RPMI8226 (cell line): ENCODE measurements at regions not wholly inside any gene's neighbourhood (a gene's known extent, or its start where the extent isn't known, plus 50 kb on each side); places are given as distances from the start of the nearest gene placed in this dataset.
"Not testable (repeated sequence)": the region's sequence is repeated elsewhere in the genome, so short reads cannot be mapped to it uniquely, and the experiment has no call there.

ENCODE experiments used
- DNase-seq: peaks from one replicate; pipeline ENCODE4 v3.0.0-alpha.2; 2015

- DNase-seq = no peak
Measured at GRCh38 chr14:87813686-87814085, 179.3 kb downstream of the GALC start.

DNA sequence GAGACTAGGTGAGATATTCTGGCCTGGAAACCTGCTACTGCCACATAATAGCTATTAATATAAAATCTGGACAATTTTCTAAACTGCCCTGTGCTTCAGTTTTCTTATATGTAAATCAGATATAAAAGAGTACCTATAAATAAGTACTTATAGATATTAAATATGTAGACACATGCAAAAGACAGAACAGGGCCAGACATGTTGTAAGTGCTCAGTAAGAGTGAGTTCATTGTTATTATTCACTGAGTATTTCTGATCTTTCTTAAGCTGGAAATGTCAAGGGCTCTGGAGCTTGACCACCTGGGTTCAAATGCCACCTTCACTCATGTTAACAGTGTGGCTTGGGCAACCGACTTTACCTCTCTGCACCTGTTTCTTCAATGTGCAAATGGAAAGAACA, 179.8 kb downstream of the GALC start:
- no peak for DNase-seq

DNA sequence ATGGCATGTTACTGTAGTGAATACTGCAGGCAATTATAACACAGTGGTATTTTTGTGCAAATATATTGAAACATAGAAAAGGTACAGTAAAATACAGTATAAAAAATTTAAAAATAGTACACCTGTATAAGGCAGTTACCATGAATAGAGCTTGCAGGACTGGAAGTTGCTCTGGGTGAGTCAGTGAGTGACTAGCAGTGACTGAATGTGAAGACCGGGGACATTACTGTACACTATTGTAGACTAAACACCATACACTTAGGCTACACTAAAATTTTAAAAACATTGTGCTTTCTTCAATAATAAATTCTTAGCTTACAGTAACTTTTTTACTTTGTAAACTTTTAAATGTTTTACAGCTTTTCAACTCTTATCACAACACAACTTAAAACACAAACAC, 181.7 kb downstream of the GALC start:
- DNase-seq = no peak

DNA sequence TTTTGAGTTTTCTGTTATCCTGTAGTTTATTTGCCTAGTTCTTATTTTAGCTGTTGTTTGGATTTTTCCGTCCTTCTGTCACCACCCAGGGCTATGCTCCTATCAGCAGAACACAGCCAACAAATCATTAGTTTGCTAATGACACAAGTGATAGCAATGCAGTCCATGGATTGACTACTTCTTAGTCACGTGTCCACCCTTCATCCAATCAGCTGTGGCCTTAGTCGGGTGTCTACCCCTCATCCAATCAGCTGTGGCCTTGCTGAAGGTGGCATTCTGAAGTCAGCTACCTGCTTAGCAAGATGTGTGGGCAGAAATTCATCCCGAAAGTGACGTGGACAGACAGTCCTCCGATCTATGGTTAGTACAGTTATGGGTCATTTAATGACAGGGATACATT, 182.3 kb downstream of the GALC start:
- DNase-seq = no peak

- no peak for DNase-seq
Measured at GRCh38 chr14:87809261-87809660, 183.7 kb downstream of the GALC start.

- DNase-seq = peak; percentile 26
Measured at GRCh38 chr14:87805315-87805723, 187.7 kb downstream of the GALC start.

- no peak for DNase-seq
Measured at GRCh38 chr14:87800216-87800615, 192.8 kb downstream of the GALC start.

GRCh38 chr14:87799400-87799799, 193.6 kb downstream of the GALC start:
- no peak for DNase-seq

DNA sequence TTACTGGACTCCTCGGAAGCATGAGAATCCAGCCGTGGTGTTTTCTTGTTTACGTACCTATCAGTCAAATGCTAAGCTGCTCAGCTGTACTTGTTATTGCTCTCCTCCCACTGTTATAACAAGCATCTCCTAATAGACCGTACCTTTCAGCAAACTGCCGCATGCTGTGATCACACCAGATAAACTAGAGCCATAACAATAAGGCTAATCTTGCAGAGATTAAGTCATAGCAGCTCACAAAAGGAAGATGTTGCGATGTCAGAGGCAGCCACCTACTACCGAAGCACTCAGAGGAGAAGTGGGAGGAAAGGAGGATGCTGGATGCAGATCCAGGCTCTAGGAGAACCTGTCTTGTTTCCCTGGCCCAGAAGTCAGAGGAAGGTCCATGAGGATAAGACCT, 196.0 kb downstream of the GALC start:
- no peak for DNase-seq

- DNase-seq = no peak
Measured at GRCh38 chr14:87794561-87794960, 198.4 kb downstream of the GALC start.

DNA sequence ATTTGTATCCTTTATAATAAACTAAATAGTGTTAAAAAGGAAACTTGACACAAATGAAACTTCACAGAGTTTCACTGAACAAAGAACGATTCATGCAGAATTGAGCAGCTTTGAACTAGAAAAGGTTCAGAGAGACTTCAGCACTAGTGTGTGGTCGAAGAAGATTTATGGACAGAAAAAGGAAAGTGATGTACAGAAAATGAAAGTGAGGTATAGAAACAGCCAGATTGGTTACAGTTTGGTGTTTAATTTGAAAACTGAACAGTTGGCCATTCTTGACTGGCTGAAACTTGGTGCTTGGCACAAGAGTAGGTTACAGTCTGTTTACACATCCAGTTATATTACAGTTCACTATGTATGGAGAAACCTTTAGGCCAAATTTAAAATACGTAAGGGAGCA, 207.1 kb downstream of the GALC start:
- DNase-seq = no peak

DNA sequence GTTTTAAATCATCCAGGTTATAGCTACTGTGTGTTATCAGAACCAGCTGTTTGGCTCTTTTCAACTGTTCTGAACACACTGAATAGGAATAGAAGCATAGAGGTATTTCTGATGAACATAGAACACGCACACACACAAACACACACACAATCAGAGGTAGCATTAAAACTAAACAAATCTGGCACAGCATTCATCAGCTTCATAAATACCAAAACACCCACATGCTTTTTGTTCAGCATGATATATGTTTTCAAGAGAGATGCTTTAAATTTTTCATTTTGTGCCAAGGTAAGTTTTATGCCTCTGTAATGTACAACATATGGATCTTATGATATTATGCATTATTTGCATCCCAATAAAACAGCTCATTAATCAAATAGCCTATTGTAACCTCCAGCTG, 208.6 kb downstream of the GALC start:
- DNase-seq = no peak

GRCh38 chr14:87783071-87783470, 209.9 kb downstream of the GALC start:
- DNase-seq = no peak

- DNase-seq = no peak
Measured at GRCh38 chr14:87772854-87773253, 220.1 kb downstream of the GALC start.

DNA sequence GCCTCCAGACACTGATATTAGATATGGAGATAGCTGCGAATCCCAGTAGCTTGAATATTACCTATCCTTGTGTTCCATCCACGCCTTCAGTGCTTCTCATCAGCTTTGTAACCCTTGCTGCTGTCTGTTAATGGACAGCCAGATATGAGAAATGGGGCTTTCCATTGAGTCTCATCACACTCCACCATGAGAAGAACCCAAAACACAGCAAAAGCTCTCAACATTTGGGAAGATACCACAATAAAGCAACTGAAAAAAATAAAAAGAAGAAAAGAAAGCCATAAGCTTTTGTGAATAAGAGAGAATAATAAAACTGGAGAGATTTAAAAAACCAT, 225.4 kb downstream of the GALC start:
- no peak for DNase-seq

DNA sequence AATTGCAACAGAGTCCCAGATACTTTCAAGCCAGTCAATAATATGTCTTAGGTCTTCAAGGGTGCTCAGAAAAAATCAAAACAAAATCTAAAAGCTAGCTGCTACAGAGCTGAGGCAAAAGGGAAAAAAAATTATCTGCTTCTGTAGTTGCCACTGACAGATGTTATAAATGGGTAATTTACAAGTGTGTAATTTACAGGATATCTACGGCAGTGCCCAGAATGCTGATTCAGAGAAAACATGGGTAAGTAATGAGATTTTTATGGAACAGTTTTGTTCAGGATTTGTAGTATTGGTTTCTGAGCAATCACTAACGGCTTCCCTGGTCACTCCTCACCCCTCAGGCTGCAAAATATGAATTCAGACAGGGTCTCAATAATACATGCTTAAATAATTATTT, 234.1 kb downstream of the GALC start:
- DNase-seq = no peak

GRCh38 chr14:87756661-87757060, 236.3 kb downstream of the GALC start:
- no peak for DNase-seq

GRCh38 chr14:87754520-87755223, 238.3 kb downstream of the GALC start:
- DNase-seq = no peak

DNA sequence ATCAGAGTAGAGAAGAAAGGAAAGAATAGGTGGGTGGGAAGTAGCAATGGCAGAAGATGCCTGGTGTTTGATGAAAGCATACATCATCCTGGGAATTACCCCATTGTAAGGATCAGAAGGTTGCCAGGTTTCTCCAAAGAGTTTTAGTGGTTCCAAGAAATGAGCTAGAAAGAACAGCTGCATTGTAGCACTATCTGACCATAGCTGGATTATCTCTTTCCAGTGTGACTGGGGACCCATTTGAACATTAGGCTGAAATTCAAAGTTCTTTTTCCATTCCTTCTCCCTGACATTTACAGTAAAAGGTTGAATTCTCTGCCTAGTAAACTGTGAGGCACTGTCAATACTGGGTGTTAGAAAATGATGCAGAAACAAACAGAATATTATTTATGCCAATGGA, 244.4 kb downstream of the GALC start:
- DNase-seq = no peak

DNA sequence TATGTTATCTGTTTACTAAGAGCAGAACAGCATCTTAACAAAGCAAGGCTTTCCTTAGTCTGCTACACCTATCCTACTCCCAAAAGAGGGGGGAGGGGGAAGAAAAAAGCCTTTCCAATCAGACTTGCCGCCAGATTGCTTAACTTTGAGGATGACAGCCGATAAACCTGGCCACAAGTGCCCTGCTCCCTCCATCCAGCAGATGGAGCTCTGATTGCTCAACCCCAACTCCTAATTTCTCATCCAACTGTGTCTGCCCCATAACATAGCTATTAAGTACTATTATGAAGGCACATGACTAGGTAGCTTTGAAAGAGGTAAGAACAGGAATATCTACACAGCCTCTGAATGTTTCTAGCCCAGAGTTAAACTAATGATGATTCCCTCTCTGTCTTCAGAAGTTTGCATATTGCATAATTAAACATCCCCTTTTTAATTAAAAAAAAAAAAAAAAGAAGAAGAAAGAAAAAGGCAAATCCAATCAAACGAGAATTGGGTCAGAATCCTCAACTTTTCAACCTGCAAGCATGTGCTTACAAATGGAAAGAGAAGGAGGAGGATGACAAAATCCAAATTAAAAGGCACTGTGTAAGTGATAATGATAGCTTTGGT, 247.4 kb downstream of the GALC start:
- no peak for DNase-seq

GRCh38 chr14:87734577-87735360, 258.2 kb downstream of the GALC start:
- not testable (repeated sequence) for DNase-seq

DNA sequence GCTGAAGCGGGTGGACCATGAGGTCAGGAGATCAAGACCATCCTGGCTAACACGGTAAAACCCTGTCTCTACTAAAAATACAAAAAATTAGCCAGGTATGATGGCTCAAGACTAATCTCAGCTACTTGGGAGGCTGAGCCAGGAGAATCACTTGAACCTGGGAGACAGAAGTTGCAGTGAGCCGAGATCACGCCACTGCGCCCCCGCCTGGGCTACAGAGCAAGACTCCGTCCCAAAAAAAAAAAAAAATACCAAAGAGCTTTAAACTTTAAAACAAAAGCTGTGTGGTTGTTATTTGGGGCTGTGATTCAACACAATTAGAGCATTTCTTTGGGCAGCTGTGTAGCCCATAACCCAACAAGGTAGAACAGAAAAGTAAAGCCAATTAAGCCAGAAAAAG, 259.9 kb downstream of the GALC start:
- DNase-seq = not testable (repeated sequence)

- DNase-seq = no peak
Measured at GRCh38 chr14:87732562-87732961, 260.4 kb downstream of the GALC start.

- DNase-seq = no peak
Measured at GRCh38 chr14:87725318-87725717, 267.7 kb downstream of the GALC start.
